ENCODE measurements at regions not wholly inside any gene's neighbourhood (a gene's known extent, or its start where the extent isn't known, plus 50 kb on each side); places are given as distances from the start of the nearest gene placed in this dataset.

- Mint-ChIP-seq H3K27ac (peak overlapping the region in 1 of 9 donors; percentile 62), H3K9me3 (peaks cover 0 to 12% (median 3%) of the 10 kb centered on the region in 11 donors), H3K36me3 (peaks cover 0 to 4% (median 0%) of the 10 kb centered on the region in 5 donors), H3K4me3 (peak overlapping the region in 1 of 10 donors; percentile 29), H3K27me3 (peaks cover 7 to 29% (median 22%) of the 10 kb centered on the region in 5 donors), H3K4me1 (peaks cover 0 to 10% (median 0%) of the 10 kb centered on the region in 7 donors)
- H3K9me3 ChIP-seq (ENCODE audit: control insufficient read depth in 2 of 3, low read length in 3 of 3), result peaks cover 0 to 5% (median 0%) of the 10 kb centered on the region in 3 experiments
- DNase-seq, result no peak
- POLR2A ChIA-PET, result no interaction called here
- H3K4me1 ChIP-seq (ENCODE audit: control insufficient read depth in 2 of 2, insufficient read depth in 2 of 2, low read length in 2 of 2), result no peaks in the 10 kb centered on the region
- no peak for ATAC-seq
- CTCF ChIA-PET, result no interaction called here
- H3K4me3 ChIP-seq (ENCODE audit: low read length), result no peak overlapping the region
- intact Hi-C loops (cut with micrococcal nuclease), result loop anchor here in 1 of 2 donors (10.0 kb wide), 1 partner anchor 305 kb away; no protein-coding TSS in a partner anchor
- no peaks in the 10 kb centered on the region for H3K27me3 ChIP-seq (ENCODE audit: control insufficient read depth in 2 of 2, insufficient read depth in 2 of 2, low read length in 2 of 2)
- H3K36me3 ChIP-seq (ENCODE audit: control insufficient read depth in 2 of 3, insufficient read depth in 3 of 3, low read length in 3 of 3), result no peaks in the 10 kb centered on the region
- no peak overlapping the region for H3K27ac ChIP-seq (ENCODE audit: low read depth, low read length)
These were observed 180.6 kb downstream of the FGF18 start for GRCh38 chr5:171599957-171600612.

- ChIA-PET CTCF (no interaction called here), POLR2A (no interaction called here)
- peaks cover 0 to 4% (median 0%) of the 10 kb centered on the region in 5 donors for H3K36me3 Mint-ChIP-seq
- intact Hi-C loops (cut with micrococcal nuclease), result loop anchor here in 1 of 2 donors (10.0 kb wide), 1 partner anchor 304 kb away; no protein-coding TSS in a partner anchor
- no peaks in the 10 kb centered on the region for H3K4me1 ChIP-seq (ENCODE audit: control insufficient read depth in 2 of 2, insufficient read depth in 2 of 2, low read length in 2 of 2)
- no peaks in the 10 kb centered on the region for H3K36me3 ChIP-seq (ENCODE audit: control insufficient read depth in 2 of 3, insufficient read depth in 3 of 3, low read length in 3 of 3)
- DNase-seq (no peak), ATAC-seq (peak; percentile 57)
- H3K27ac Mint-ChIP-seq, result no peak overlapping the region
- no peak overlapping the region for H3K27ac ChIP-seq (ENCODE audit: low read depth, low read length)
- H3K9me3 Mint-ChIP-seq, result peaks cover 0 to 12% (median 3%) of the 10 kb centered on the region in 11 donors
- peaks cover 9 to 29% (median 24%) of the 10 kb centered on the region in 5 donors for H3K27me3 Mint-ChIP-seq
- H3K9me3 ChIP-seq (ENCODE audit: control insufficient read depth in 2 of 3, low read length in 3 of 3), result peaks cover 0 to 5% (median 0%) of the 10 kb centered on the region in 3 experiments
- H3K27me3 ChIP-seq (ENCODE audit: control insufficient read depth in 2 of 2, insufficient read depth in 2 of 2, low read length in 2 of 2), result no peaks in the 10 kb centered on the region
- no peak overlapping the region for H3K4me3 Mint-ChIP-seq
- peaks cover 0 to 10% (median 0%) of the 10 kb centered on the region in 7 donors for H3K4me1 Mint-ChIP-seq
- no peak overlapping the region for H3K4me3 ChIP-seq (ENCODE audit: low read length)
These were observed 181.4 kb downstream of the FGF18 start for GRCh38 chr5:171600741-171601265.

- no peaks in the 10 kb centered on the region for H3K36me3 ChIP-seq (ENCODE audit: control insufficient read depth in 2 of 3, insufficient read depth in 3 of 3, low read length in 3 of 3)
- no peaks in the 10 kb centered on the region for H3K27me3 ChIP-seq (ENCODE audit: control insufficient read depth in 2 of 2, insufficient read depth in 2 of 2, low read length in 2 of 2)
- Mint-ChIP-seq H3K27me3 (peaks cover 9 to 33% (median 25%) of the 10 kb centered on the region in 5 donors), H3K9me3 (peaks cover 0 to 18% (median 4%) of the 10 kb centered on the region in 11 donors), H3K27ac (no peak overlapping the region), H3K4me1 (peaks cover 0 to 10% (median 0%) of the 10 kb centered on the region in 7 donors), H3K4me3 (no peak overlapping the region), H3K36me3 (peaks cover 0 to 4% (median 0%) of the 10 kb centered on the region in 5 donors)
- H3K9me3 ChIP-seq (ENCODE audit: control insufficient read depth in 2 of 3, low read length in 3 of 3), result peaks cover 0 to 3% (median 0%) of the 10 kb centered on the region in 3 experiments
- no peak overlapping the region for H3K27ac ChIP-seq (ENCODE audit: low read depth, low read length)
- ATAC-seq (peak; percentile 65), DNase-seq (no peak)
- intact Hi-C loops (cut with micrococcal nuclease), result loop anchor here in 1 of 2 donors (10.0 kb wide), 1 partner anchor 303 kb away; no protein-coding TSS in a partner anchor
- H3K4me1 ChIP-seq (ENCODE audit: control insufficient read depth in 2 of 2, insufficient read depth in 2 of 2, low read length in 2 of 2), result no peaks in the 10 kb centered on the region
- no peak overlapping the region for H3K4me3 ChIP-seq (ENCODE audit: low read length)
- ChIA-PET CTCF (interaction anchor here (0.6 kb wide), 1 partner anchor 9 kb away, joined by 5 read pairs; no protein-coding TSS in a partner anchor), POLR2A (no interaction called here)
These were observed 181.9 kb downstream of the FGF18 start for GRCh38 chr5:171601266-171601881.

GRCh38 chr5:171603591-171603990 is 182.0 kb upstream of the SMIM23 start:
- no peak for ATAC-seq
- H3K4me1 ChIP-seq (ENCODE audit: control insufficient read depth in 2 of 2, insufficient read depth in 2 of 2, low read length in 2 of 2), result no peaks in the 10 kb centered on the region
- POLR2A ChIA-PET, result no interaction called here
- CTCF ChIA-PET, result no interaction called here
- intact Hi-C loops (cut with micrococcal nuclease), result loop anchor here in 1 of 2 donors (10.0 kb wide), 1 partner anchor 301 kb away; no protein-coding TSS in a partner anchor
- H3K36me3 Mint-ChIP-seq, result no peaks in the 10 kb centered on the region
- H3K27ac Mint-ChIP-seq, result no peak overlapping the region
- no peaks in the 10 kb centered on the region for H3K36me3 ChIP-seq (ENCODE audit: control insufficient read depth in 2 of 3, insufficient read depth in 3 of 3, low read length in 3 of 3)
- no peak for DNase-seq
- no peak overlapping the region for H3K4me3 ChIP-seq (ENCODE audit: low read length)
- H3K4me3 Mint-ChIP-seq, result no peak overlapping the region
- peaks cover 0 to 10% (median 0%) of the 10 kb centered on the region in 7 donors for H3K4me1 Mint-ChIP-seq
- peaks cover 13 to 41% (median 25%) of the 10 kb centered on the region in 5 donors for H3K27me3 Mint-ChIP-seq
- no peaks in the 10 kb centered on the region for H3K9me3 ChIP-seq (ENCODE audit: control insufficient read depth in 2 of 3, low read length in 3 of 3)
- H3K27me3 ChIP-seq (ENCODE audit: control insufficient read depth in 2 of 2, insufficient read depth in 2 of 2, low read length in 2 of 2), result no peaks in the 10 kb centered on the region
- no peak overlapping the region for H3K27ac ChIP-seq (ENCODE audit: low read depth, low read length)
- peaks cover 0 to 24% (median 7%) of the 10 kb centered on the region in 11 donors for H3K9me3 Mint-ChIP-seq

- peaks cover 15 to 43% (median 28%) of the 10 kb centered on the region in 5 donors for H3K27me3 Mint-ChIP-seq
- intact Hi-C loops (cut with micrococcal nuclease), result loop anchor here in 1 of 2 donors (10.0 kb wide), 1 partner anchor 301 kb away; no protein-coding TSS in a partner anchor
- ChIA-PET CTCF (no interaction called here), POLR2A (no interaction called here)
- H3K27me3 ChIP-seq (ENCODE audit: control insufficient read depth in 2 of 2, insufficient read depth in 2 of 2, low read length in 2 of 2), result no peaks in the 10 kb centered on the region
- H3K4me3 ChIP-seq (ENCODE audit: low read length), result no peak overlapping the region
- no peaks in the 10 kb centered on the region for H3K9me3 ChIP-seq (ENCODE audit: control insufficient read depth in 2 of 3, low read length in 3 of 3)
- peaks cover 0 to 10% (median 0%) of the 10 kb centered on the region in 7 donors for H3K4me1 Mint-ChIP-seq
- no peak overlapping the region for H3K27ac ChIP-seq (ENCODE audit: low read depth, low read length)
- no peaks in the 10 kb centered on the region for H3K36me3 ChIP-seq (ENCODE audit: control insufficient read depth in 2 of 3, insufficient read depth in 3 of 3, low read length in 3 of 3)
- no peak overlapping the region for H3K27ac Mint-ChIP-seq
- DNase-seq, result no peak
- H3K9me3 Mint-ChIP-seq, result peaks cover 0 to 30% (median 7%) of the 10 kb centered on the region in 11 donors
- no peak overlapping the region for H3K4me3 Mint-ChIP-seq
- H3K4me1 ChIP-seq (ENCODE audit: control insufficient read depth in 2 of 2, insufficient read depth in 2 of 2, low read length in 2 of 2), result no peaks in the 10 kb centered on the region
- ATAC-seq, result no peak
- H3K36me3 Mint-ChIP-seq, result no peaks in the 10 kb centered on the region
These were observed 181.4 kb upstream of the SMIM23 start for GRCh38 chr5:171604195-171604594.

- H3K9me3 Mint-ChIP-seq, result peaks cover 0 to 31% (median 7%) of the 10 kb centered on the region in 11 donors
- ChIA-PET POLR2A (no interaction called here), CTCF (no interaction called here)
- H3K4me1 ChIP-seq (ENCODE audit: control insufficient read depth in 2 of 2, insufficient read depth in 2 of 2, low read length in 2 of 2), result no peaks in the 10 kb centered on the region
- ATAC-seq (no peak), DNase-seq (no peak)
- no peaks in the 10 kb centered on the region for H3K36me3 Mint-ChIP-seq
- H3K4me3 ChIP-seq (ENCODE audit: low read length), result no peak overlapping the region
- H3K27me3 ChIP-seq (ENCODE audit: control insufficient read depth in 2 of 2, insufficient read depth in 2 of 2, low read length in 2 of 2), result no peaks in the 10 kb centered on the region
- no peaks in the 10 kb centered on the region for H3K9me3 ChIP-seq (ENCODE audit: control insufficient read depth in 2 of 3, low read length in 3 of 3)
- intact Hi-C loops (cut with micrococcal nuclease), result loop anchor here in 1 of 2 donors (2.0 to 10.0 kb wide), 2 partner anchors 188 to 298 kb away; partner anchors contain the start of gene FGF18
- no peaks in the 10 kb centered on the region for H3K36me3 ChIP-seq (ENCODE audit: control insufficient read depth in 2 of 3, insufficient read depth in 3 of 3, low read length in 3 of 3)
- no peak overlapping the region for H3K4me3 Mint-ChIP-seq
- H3K27ac Mint-ChIP-seq, result no peak overlapping the region
- H3K4me1 Mint-ChIP-seq, result no peaks in the 10 kb centered on the region
- H3K27ac ChIP-seq (ENCODE audit: low read depth, low read length), result no peak overlapping the region
- H3K27me3 Mint-ChIP-seq, result peaks cover 10 to 48% (median 34%) of the 10 kb centered on the region in 5 donors
These were observed 179.1 kb upstream of the SMIM23 start for GRCh38 chr5:171606414-171607024.
